DOHH2 (cell line): ENCODE measurements at regions not wholly inside any gene's neighbourhood (a gene's known extent, or its start where the extent isn't known, plus 50 kb on each side); places are given as distances from the start of the nearest gene placed in this dataset.
A peak's percentile ranks its signal among the peaks of the same experiment; 100 is the strongest.

ENCODE experiments used
- H3F3A ChIP-seq: fragments of 200-600 bp; sonication (generic), shearing (Covaris generic); 2 replicates; pipeline ENCODE4 v1.6.0; 2016; ENCODE audit warnings: antibody characterized with exemption, mild to moderate bottlenecking; ENCODE audit not compliant: control insufficient read depth, insufficient read depth
- H3K27ac ChIP-seq: fragments of 200-600 bp; sonication (generic); 2 replicates; pipeline ENCODE4 v1.5.1; 2014; ENCODE audit warnings: low read depth, mild to moderate bottlenecking, low read length, moderate library complexity
- H3K27me3 ChIP-seq: fragments of 200-600 bp; sonication (generic); 2 replicates; pipeline ENCODE4 v1.6.1; 2014; ENCODE audit warnings: mild to moderate bottlenecking, low read length, mixed read lengths; ENCODE audit not compliant: control insufficient read depth
- H3K36me3 ChIP-seq: fragments of 200-600 bp; sonication (generic); 2 replicates; pipeline ENCODE4 v1.6.1; 2014; ENCODE audit warnings: mild to moderate bottlenecking, low read length, moderate library complexity, mixed read lengths; ENCODE audit not compliant: control insufficient read depth
- H3K4me1 ChIP-seq: fragments of 200-600 bp; sonication (generic); 2 replicates; pipeline ENCODE4 v1.6.1; 2014; ENCODE audit warnings: mild to moderate bottlenecking, low read length, mixed read lengths; ENCODE audit not compliant: control insufficient read depth
- H3K4me2 ChIP-seq: fragments of 200-600 bp; sonication (generic); 2 replicates; pipeline ENCODE4 v1.6.0; 2014; ENCODE audit warnings: mild to moderate bottlenecking, low read length, moderate library complexity
- H3K4me3 ChIP-seq: fragments of 200-600 bp; sonication (generic); 2 replicates; pipeline ENCODE4 v1.5.1; 2014; ENCODE audit warnings: mild to moderate bottlenecking, low read length, mixed read lengths
- H3K79me2 ChIP-seq: fragments of 200-600 bp; sonication (generic); 2 replicates; pipeline ENCODE4 v1.6.1; 2014; ENCODE audit warnings: mild to moderate bottlenecking, low read length, mixed read lengths; ENCODE audit not compliant: control insufficient read depth
- H3K9me2 ChIP-seq: fragments of 200-600 bp; sonication (generic); replicated peaks from 2 replicates; pipeline ENCODE4 v1.6.1; 2014; ENCODE audit warnings: mild to moderate bottlenecking, low read length, mixed read lengths; ENCODE audit not compliant: control insufficient read depth
- H3K9me3 ChIP-seq: fragments of 200-600 bp; sonication (generic); 2 replicates; pipeline ENCODE4 v1.6.1; 2014; ENCODE audit warnings: antibody characterized with exemption, low read length, mixed read lengths; ENCODE audit not compliant: control insufficient read depth, insufficient read depth
- H4K20me1 ChIP-seq: fragments of 200-600 bp; sonication (generic); 2 replicates; pipeline ENCODE4 v1.6.0; 2014; ENCODE audit warnings: low read depth, mild to moderate bottlenecking, antibody characterized with exemption, low read length, moderate library complexity; ENCODE audit not compliant: control insufficient read depth, insufficient read depth
- EZH2phosphoT487 ChIP-seq: fragments of 200-600 bp; sonication (generic); IDR thresholded peaks from 2 replicates; pipeline ENCODE4 v1.6.1; 2017; ENCODE audit warnings: borderline replicate concordance, mild to moderate bottlenecking, antibody characterized with exemption, low read length, moderate library complexity, mixed read lengths
- TF ChIP-seq, protein P1 (sequence below): fragments of 200-600 bp; sonication (generic); IDR thresholded peaks from one replicate; pipeline ENCODE4 v1.5.1; 2014; ENCODE audit warnings: antibody characterized with exemption, mild to moderate bottlenecking, low read depth, low read length; ENCODE audit not compliant: poor library complexity, severe bottlenecking

GRCh38 chr12:24530689-24531088, 418.2 kb downstream of the BCAT1 start:
- H3K4me2 ChIP-seq: no peak overlapping the region
- no peaks in the 10 kb centered on the region for H3K36me3 ChIP-seq
- no peaks in the 10 kb centered on the region; the same call in 1 of the 2 replicates for H3K9me3 ChIP-seq
- no peaks in the 10 kb centered on the region for H3F3A ChIP-seq
- no peaks in the 10 kb centered on the region for H3K9me2 ChIP-seq
- H3K79me2 ChIP-seq: no peaks in the 10 kb centered on the region
- H3K27ac ChIP-seq: 0 out of 2 replicates have a peak overlapping the region, but pooled peaks have one; percentile 3
- no peaks in the 10 kb centered on the region for H4K20me1 ChIP-seq
- no peak overlapping the region for H3K4me3 ChIP-seq
- no peaks in the 10 kb centered on the region for H3K27me3 ChIP-seq
- peaks cover 5% of the 10 kb centered on the region; the same call in 1 of the 2 replicates for H3K4me1 ChIP-seq
- no peak for TF ChIP-seq EZH2phosphoT487

DNA sequence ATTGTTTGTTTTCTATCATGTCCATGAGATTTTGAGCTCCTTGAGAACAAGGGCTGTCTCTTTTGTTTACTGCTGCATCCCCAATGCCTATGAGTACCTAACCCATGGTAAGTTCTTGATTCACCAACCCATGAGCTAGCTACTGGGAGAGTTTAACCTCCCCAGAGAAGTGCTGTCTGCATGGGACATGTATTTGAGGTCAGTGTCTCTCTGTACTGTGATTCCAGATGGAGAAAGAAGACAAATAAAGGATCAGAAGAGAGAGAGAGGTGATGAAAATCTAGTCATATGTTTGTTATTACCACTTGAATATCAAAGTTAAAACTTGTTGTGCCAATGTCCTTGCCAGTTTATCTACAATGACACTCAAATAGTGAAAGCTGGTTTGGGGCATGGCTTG, 421.8 kb downstream of the BCAT1 start:
- Histone ChIP-seq H3F3A (no peaks in the 10 kb centered on the region), H3K9me3 (no peaks in the 10 kb centered on the region), H3K4me2 (no peak overlapping the region), H4K20me1 (no peaks in the 10 kb centered on the region), H3K36me3 (no peaks in the 10 kb centered on the region), H3K79me2 (no peaks in the 10 kb centered on the region), H3K4me3 (no peak overlapping the region), H3K4me1 (peaks cover 5% of the 10 kb centered on the region; the same call in 1 of the 2 replicates), H3K27me3 (no peaks in the 10 kb centered on the region), H3K27ac (no peak overlapping the region), H3K9me2 (no peaks in the 10 kb centered on the region)
- TF ChIP-seq EZH2phosphoT487: no peak
- TF ChIP-seq, protein P1, sequence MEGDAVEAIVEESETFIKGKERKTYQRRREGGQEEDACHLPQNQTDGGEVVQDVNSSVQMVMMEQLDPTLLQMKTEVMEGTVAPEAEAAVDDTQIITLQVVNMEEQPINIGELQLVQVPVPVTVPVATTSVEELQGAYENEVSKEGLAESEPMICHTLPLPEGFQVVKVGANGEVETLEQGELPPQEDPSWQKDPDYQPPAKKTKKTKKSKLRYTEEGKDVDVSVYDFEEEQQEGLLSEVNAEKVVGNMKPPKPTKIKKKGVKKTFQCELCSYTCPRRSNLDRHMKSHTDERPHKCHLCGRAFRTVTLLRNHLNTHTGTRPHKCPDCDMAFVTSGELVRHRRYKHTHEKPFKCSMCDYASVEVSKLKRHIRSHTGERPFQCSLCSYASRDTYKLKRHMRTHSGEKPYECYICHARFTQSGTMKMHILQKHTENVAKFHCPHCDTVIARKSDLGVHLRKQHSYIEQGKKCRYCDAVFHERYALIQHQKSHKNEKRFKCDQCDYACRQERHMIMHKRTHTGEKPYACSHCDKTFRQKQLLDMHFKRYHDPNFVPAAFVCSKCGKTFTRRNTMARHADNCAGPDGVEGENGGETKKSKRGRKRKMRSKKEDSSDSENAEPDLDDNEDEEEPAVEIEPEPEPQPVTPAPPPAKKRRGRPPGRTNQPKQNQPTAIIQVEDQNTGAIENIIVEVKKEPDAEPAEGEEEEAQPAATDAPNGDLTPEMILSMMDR: no peak

DNA sequence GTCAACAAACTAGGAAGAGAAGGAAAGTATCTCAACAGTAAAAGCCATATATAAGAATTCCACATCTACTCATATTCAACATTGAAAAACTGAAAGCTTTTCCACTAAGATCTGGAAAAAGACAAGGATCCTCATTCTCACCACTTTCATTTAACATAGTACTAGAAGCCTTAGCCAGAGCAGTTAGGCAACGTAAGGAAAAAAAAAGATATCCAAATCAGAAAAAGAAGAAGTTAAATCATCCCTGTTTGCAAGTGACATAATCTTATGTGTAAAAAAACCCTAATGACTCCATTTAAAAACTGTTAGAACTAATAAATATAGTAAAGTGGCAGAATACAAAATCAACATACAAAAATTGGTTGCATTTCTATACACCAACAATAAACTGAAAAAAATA, 426.2 kb downstream of the BCAT1 start:
- Histone ChIP-seq H3K9me2 (no peaks in the 10 kb centered on the region), H3K79me2 (no peaks in the 10 kb centered on the region), H3K27ac (no peak overlapping the region), H3K27me3 (no peaks in the 10 kb centered on the region), H3K4me3 (no peak overlapping the region), H3K36me3 (no peaks in the 10 kb centered on the region), H3K4me2 (no peak overlapping the region), H3F3A (no peaks in the 10 kb centered on the region), H4K20me1 (no peaks in the 10 kb centered on the region), H3K9me3 (no peaks in the 10 kb centered on the region), H3K4me1 (no peaks in the 10 kb centered on the region)
- TF ChIP-seq EZH2phosphoT487: no peak
- TF ChIP-seq, protein P1: no peak

DNA sequence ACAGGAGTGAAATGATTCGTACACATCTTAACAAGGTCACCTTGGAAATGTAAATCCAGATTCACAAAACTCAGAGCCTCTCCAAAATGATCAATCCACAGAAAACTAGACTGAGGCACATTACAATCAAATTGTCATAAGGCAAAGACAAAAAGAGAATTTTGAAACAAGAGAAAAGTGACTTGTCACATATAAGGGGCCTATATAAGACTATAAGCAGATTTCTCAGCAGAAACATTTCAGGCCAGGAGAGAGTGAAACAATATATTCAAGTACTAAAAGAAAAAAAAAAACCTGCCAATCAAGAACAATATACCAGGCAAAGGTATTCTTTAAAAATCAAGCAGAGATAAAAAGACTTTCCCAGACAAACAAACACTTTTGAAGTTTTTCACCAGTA, 429.1 kb downstream of the BCAT1 start:
- no peaks in the 10 kb centered on the region for H3K4me1 ChIP-seq
- H4K20me1 ChIP-seq: no peaks in the 10 kb centered on the region
- TF ChIP-seq, protein P1: no peak
- TF ChIP-seq EZH2phosphoT487: no peak
- no peak overlapping the region for H3K4me3 ChIP-seq
- no peaks in the 10 kb centered on the region for H3K36me3 ChIP-seq
- H3K9me2 ChIP-seq: no peaks in the 10 kb centered on the region
- H3K27ac ChIP-seq: no peak overlapping the region
- no peaks in the 10 kb centered on the region for H3K27me3 ChIP-seq
- H3K79me2 ChIP-seq: no peaks in the 10 kb centered on the region
- no peak overlapping the region for H3K4me2 ChIP-seq
- no peaks in the 10 kb centered on the region for H3K9me3 ChIP-seq
- H3F3A ChIP-seq: no peaks in the 10 kb centered on the region
